SK-N-SH (cell line): ENCODE measurements at regions not wholly inside any gene's neighbourhood (a gene's known extent, or its start where the extent isn't known, plus 50 kb on each side); places are given as distances from the start of the nearest gene placed in this dataset.

Experiments
- ELF1 ChIP-seq: IDR thresholded peaks from 2 replicates; pipeline ENCODE4 v1.4.0; 2012
- EP300 ChIP-seq, 2 experiments: IDR thresholded peaks; 2 replicates each; pipeline versions ENCODE4 v1.4.0 to v1.6.1; 2012; ENCODE audit warnings: borderline replicate concordance in 1 of 2, low read depth in 1 of 2, low read length in 1 of 2
- EZH2phosphoT487 ChIP-seq: fragments of 200-600 bp; sonication (generic); IDR thresholded peaks from 2 replicates; pipeline ENCODE4 v1.6.1; 2017; ENCODE audit warnings: low read depth, mixed run types, mild to moderate bottlenecking, antibody characterized with exemption, moderate library complexity, borderline replicate concordance
- GABPA ChIP-seq: IDR thresholded peaks from 2 replicates; pipeline ENCODE4 v1.4.0; 2012; ENCODE audit warnings: low read depth, mild to moderate bottlenecking
- JUND ChIP-seq: IDR thresholded peaks from 2 replicates; pipeline ENCODE4 v1.4.0; 2012
- NFIC ChIP-seq: IDR thresholded peaks from 2 replicates; pipeline ENCODE4 v1.4.0; 2012; ENCODE audit warnings: borderline replicate concordance
- POLR2AphosphoS5 ChIP-seq: IDR thresholded peaks from 2 replicates; pipeline ENCODE4 v1.6.1; 2012; ENCODE audit warnings: low read depth, low read length
- SIN3A ChIP-seq: IDR thresholded peaks from 2 replicates; pipeline ENCODE4 v1.6.1; 2012; ENCODE audit warnings: low read depth, mild to moderate bottlenecking, low read length, moderate library complexity, borderline replicate concordance
- SMC3 ChIP-seq: IDR thresholded peaks from 2 replicates; pipeline ENCODE4 v1.6.1; 2012; ENCODE audit warnings: low read depth, low read length, improper control_type of control experiment
- TAF1 ChIP-seq: IDR thresholded peaks from 2 replicates; pipeline ENCODE4 v1.6.1; 2012; ENCODE audit warnings: low read depth, mild to moderate bottlenecking, low read length, moderate library complexity, borderline replicate concordance
- TF ChIP-seq, protein P1 (sequence below): fragments of 200-600 bp; sonication (generic); IDR thresholded peaks from 2 replicates; pipeline ENCODE4 v1.6.1; 2017; ENCODE audit warnings: antibody characterized with exemption, mild to moderate bottlenecking, moderate library complexity

DNA sequence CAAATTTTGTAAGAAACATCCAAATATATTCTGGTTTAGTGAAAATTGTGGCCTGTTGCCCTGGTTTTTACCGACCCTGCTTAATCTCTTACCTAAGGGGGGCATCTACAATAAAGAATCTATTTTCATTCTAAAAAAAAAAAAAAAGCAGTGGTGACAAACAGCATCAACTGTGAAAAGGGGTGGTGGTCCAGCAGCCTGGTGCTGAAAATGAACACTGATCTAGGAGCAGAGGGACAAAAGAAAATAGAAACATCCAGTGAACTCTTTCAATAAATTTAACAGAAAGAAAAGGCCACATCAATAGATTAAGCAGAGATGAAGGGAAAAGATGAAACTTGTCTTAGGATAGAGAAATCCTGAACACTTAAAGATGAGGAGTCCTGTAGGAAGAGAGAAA lies 348.7 kb upstream of the GRAMD2B start:
- TF ChIP-seq, protein P1, sequence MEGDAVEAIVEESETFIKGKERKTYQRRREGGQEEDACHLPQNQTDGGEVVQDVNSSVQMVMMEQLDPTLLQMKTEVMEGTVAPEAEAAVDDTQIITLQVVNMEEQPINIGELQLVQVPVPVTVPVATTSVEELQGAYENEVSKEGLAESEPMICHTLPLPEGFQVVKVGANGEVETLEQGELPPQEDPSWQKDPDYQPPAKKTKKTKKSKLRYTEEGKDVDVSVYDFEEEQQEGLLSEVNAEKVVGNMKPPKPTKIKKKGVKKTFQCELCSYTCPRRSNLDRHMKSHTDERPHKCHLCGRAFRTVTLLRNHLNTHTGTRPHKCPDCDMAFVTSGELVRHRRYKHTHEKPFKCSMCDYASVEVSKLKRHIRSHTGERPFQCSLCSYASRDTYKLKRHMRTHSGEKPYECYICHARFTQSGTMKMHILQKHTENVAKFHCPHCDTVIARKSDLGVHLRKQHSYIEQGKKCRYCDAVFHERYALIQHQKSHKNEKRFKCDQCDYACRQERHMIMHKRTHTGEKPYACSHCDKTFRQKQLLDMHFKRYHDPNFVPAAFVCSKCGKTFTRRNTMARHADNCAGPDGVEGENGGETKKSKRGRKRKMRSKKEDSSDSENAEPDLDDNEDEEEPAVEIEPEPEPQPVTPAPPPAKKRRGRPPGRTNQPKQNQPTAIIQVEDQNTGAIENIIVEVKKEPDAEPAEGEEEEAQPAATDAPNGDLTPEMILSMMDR: no peak
- TF ChIP-seq JUND (no peak), EZH2phosphoT487 (no peak), SMC3 (no peak), POLR2AphosphoS5 (no peak), EP300 (IDR thresholded peaks at IDR 0.05; ENCODE audit: borderline replicate concordance in 1 of 2, low read depth in 1 of 2, low read length in 1 of 2) (no peak), NFIC (no peak), ELF1 (no peak), TAF1 (no peak), GABPA (no peak), SIN3A (no peak)
